ENCODE measurements at regions not wholly inside any gene's neighbourhood (a gene's known extent, or its start where the extent isn't known, plus 50 kb on each side); places are given as distances from the start of the nearest gene placed in this dataset.

DNA sequence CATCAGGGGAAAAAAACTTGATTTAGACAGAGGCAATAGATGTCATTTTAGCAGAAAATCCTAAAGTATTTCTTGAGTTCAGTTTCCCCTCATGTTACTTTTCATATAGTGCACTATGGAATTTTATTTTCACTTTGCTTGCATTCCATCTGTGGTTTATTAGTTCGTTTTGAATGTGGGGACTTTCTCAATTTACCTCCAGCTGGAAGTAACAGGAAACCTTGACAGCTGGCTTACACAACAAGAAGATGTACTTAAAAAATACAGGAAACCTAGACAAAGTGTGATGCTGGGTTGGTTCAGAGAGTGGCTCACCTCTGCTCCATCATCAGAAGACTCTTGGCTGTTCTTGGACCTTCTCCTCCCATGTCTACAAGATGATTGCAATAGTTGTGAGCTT is 567.0 kb downstream of the CETN3 start:
- Histone ChIP-seq H3K4me3 (ENCODE audit: insufficient read depth, low read length, poor library complexity, severe bottlenecking) (no peak overlapping the region), H3F3A (ENCODE audit: insufficient read depth) (no peaks in the 10 kb centered on the region), H3K9me2 (replicated peaks; ENCODE audit: insufficient read depth, low read length) (no peaks in the 10 kb centered on the region), H3K27me3 (ENCODE audit: low read length) (no peaks in the 10 kb centered on the region), H3K4me2 (ENCODE audit: low read depth, low read length, poor library complexity, severe bottlenecking) (no peak overlapping the region), H4K20me1 (ENCODE audit: low read depth, low read length) (no peaks in the 10 kb centered on the region), H3K9me3 (ENCODE audit: insufficient read depth, low read length) (no peaks in the 10 kb centered on the region), H3K79me2 (ENCODE audit: insufficient read depth, low read length) (no peaks in the 10 kb centered on the region), H3K27ac (ENCODE audit: low read depth, low read length) (no peak overlapping the region), H2AFZ (ENCODE audit: low read depth, low read length, severe bottlenecking) (no peak overlapping the region), H3K9ac (ENCODE audit: low read length) (no peak overlapping the region), H3K36me3 (ENCODE audit: low read length) (no peaks in the 10 kb centered on the region)
- TF ChIP-seq, protein P1, sequence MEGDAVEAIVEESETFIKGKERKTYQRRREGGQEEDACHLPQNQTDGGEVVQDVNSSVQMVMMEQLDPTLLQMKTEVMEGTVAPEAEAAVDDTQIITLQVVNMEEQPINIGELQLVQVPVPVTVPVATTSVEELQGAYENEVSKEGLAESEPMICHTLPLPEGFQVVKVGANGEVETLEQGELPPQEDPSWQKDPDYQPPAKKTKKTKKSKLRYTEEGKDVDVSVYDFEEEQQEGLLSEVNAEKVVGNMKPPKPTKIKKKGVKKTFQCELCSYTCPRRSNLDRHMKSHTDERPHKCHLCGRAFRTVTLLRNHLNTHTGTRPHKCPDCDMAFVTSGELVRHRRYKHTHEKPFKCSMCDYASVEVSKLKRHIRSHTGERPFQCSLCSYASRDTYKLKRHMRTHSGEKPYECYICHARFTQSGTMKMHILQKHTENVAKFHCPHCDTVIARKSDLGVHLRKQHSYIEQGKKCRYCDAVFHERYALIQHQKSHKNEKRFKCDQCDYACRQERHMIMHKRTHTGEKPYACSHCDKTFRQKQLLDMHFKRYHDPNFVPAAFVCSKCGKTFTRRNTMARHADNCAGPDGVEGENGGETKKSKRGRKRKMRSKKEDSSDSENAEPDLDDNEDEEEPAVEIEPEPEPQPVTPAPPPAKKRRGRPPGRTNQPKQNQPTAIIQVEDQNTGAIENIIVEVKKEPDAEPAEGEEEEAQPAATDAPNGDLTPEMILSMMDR (IDR thresholded peaks at IDR 0.05; ENCODE audit: insufficient read depth, low read length, poor library complexity, severe bottlenecking) = no peak
- no peak for TF ChIP-seq EZH2phosphoT487 (conservative IDR thresholded peaks at IDR 0.05; ENCODE audit: low read length)

DNA sequence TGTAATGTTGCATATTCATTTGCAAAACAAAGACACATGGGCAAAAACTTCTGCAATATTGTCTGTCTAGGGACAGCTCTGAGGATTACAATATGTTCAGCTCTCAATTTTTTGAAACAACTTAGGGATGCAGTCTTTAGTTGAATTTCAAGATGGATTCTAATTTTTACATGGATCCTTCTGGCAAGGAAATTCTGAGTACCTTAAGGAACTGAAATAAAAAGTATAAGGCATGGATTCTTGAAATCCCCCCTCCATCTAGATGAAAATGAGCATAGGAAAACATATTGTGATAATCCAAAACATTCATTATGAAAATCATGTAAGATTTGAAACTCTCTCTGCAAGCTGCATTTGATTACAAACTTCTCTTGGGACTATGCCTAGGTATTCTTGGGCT is 568.6 kb downstream of the CETN3 start:
- Histone ChIP-seq H3K9me2 (replicated peaks; ENCODE audit: insufficient read depth, low read length) (no peaks in the 10 kb centered on the region), H3K4me2 (ENCODE audit: low read depth, low read length, poor library complexity, severe bottlenecking) (no peak overlapping the region), H3K27ac (ENCODE audit: low read depth, low read length) (no peak overlapping the region), H3F3A (ENCODE audit: insufficient read depth) (no peaks in the 10 kb centered on the region), H3K79me2 (ENCODE audit: insufficient read depth, low read length) (no peaks in the 10 kb centered on the region), H3K4me3 (ENCODE audit: insufficient read depth, low read length, poor library complexity, severe bottlenecking) (no peak overlapping the region), H2AFZ (ENCODE audit: low read depth, low read length, severe bottlenecking) (no peak overlapping the region), H4K20me1 (ENCODE audit: low read depth, low read length) (no peaks in the 10 kb centered on the region; the same call in 1 of the 2 replicates), H3K27me3 (ENCODE audit: low read length) (no peaks in the 10 kb centered on the region), H3K9ac (ENCODE audit: low read length) (no peak overlapping the region), H3K36me3 (ENCODE audit: low read length) (no peaks in the 10 kb centered on the region), H3K9me3 (ENCODE audit: insufficient read depth, low read length) (no peaks in the 10 kb centered on the region)
- no peak for TF ChIP-seq EZH2phosphoT487 (conservative IDR thresholded peaks at IDR 0.05; ENCODE audit: low read length)
- TF ChIP-seq, protein P1 (IDR thresholded peaks at IDR 0.05; ENCODE audit: insufficient read depth, low read length, poor library complexity, severe bottlenecking) = no peak

DNA sequence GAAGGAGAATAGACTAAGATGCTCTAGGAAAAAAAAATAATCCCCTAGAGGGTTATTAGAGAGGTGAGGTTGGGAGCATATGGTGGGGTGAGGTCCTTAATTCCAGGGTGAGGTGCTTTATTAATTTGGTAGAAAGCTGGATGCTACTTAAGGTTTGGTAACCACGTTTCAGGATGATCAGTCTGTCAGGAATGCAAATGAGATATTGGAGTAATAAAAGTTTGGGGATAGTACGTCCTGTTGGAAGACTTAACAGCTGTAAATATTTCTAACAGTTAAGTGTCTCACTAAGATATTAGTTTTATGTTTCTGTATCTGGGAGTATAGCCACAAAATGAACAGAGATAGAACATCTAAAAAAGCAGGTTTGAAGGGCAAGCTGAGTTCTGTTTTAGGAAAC is 578.9 kb downstream of the CETN3 start:
- Histone ChIP-seq H3K79me2 (ENCODE audit: insufficient read depth, low read length) (no peaks in the 10 kb centered on the region), H3K9me3 (ENCODE audit: insufficient read depth, low read length) (no peaks in the 10 kb centered on the region), H3K4me3 (ENCODE audit: insufficient read depth, low read length, poor library complexity, severe bottlenecking) (no peak overlapping the region), H3K4me2 (ENCODE audit: low read depth, low read length, poor library complexity, severe bottlenecking) (no peak overlapping the region), H2AFZ (ENCODE audit: low read depth, low read length, severe bottlenecking) (no peak overlapping the region), H3K9ac (ENCODE audit: low read length) (no peak overlapping the region), H3K27me3 (ENCODE audit: low read length) (no peaks in the 10 kb centered on the region), H4K20me1 (ENCODE audit: low read depth, low read length) (no peaks in the 10 kb centered on the region), H3F3A (ENCODE audit: insufficient read depth) (no peaks in the 10 kb centered on the region), H3K36me3 (ENCODE audit: low read length) (no peaks in the 10 kb centered on the region), H3K9me2 (replicated peaks; ENCODE audit: insufficient read depth, low read length) (no peaks in the 10 kb centered on the region), H3K27ac (ENCODE audit: low read depth, low read length) (no peak overlapping the region)
- TF ChIP-seq EZH2phosphoT487 (conservative IDR thresholded peaks at IDR 0.05; ENCODE audit: low read length) = no peak
- TF ChIP-seq, protein P1 (IDR thresholded peaks at IDR 0.05; ENCODE audit: insufficient read depth, low read length, poor library complexity, severe bottlenecking) = no peak

Data from SU-DHL-6 (cell line).